Non-pigmented ciliary epithelial cell (primary cell): ENCODE measurements at regions not wholly inside any gene's neighbourhood (a gene's known extent, or its start where the extent isn't known, plus 50 kb on each side); places are given as distances from the start of the nearest gene placed in this dataset.
A peak's percentile ranks its signal among the peaks of the same experiment; 100 is the strongest.
"Not testable (repeated sequence)": the region's sequence is repeated elsewhere in the genome, so short reads cannot be mapped to it uniquely, and the experiment has no call there.

Experiments
- DNase-seq: peaks from one replicate; pipeline ENCODE4 v3.0.0-alpha.2; 2010; ENCODE audit warnings: low read depth

DNA sequence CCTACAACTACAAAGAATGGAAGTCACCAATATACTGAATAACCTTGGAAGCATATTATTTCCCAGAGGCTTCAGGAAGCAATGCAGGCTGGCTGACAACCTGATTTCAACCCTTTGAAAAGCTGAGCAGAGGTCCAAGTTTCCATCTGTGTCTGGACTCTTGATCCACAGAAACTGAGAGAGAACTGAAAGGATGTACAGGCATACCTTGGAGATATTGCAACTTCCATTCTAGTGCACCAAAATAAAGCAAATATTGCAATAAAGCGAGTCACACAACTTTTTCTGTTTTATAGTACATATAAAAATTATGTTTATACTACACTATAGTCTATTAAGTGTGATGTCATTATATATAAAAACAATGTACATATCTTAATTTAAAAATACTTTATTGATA is 85.3 kb downstream of the TYW3 start:
- no peak for DNase-seq

DNA sequence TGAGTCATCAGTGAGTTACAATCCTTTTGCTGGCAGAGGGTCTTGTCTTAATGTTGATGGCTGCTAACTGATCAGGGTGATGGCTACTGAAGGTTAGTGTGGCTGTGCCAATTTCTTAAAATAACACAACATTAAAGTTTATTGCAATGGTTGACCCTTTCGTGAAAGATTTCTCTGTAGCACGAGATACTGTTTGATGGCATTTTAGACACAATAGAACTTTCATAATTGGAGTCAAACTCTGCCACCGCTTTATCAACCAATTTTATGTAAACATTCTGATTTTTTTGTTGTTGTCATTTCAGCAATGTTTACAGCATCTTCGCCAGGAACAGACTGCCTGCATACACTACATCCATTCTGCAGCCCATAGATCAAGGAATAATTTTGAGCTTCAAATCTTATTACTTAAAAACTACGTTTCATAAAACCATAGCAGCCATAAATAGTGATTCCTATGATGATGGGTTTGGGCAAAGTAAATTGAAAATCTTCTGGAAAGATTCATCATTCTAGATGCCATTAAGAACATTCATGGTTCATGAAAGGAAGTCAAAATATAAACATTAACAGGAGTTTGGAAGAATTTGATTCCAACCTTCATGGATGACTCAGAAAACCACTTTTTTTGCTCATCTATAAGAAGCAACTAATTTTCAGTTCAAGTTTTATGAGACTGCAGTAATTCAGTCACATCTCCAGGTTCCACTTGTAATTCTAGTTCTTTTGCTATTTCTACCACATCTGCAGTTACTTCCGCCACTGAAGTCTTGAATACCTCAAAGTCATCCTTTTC is 85.9 kb downstream of the TYW3 start:
- peak; percentile 28 for DNase-seq

- DNase-seq, result no peak
These were observed 90.0 kb downstream of the TYW3 start for GRCh38 chr1:74822851-74823401.

DNA sequence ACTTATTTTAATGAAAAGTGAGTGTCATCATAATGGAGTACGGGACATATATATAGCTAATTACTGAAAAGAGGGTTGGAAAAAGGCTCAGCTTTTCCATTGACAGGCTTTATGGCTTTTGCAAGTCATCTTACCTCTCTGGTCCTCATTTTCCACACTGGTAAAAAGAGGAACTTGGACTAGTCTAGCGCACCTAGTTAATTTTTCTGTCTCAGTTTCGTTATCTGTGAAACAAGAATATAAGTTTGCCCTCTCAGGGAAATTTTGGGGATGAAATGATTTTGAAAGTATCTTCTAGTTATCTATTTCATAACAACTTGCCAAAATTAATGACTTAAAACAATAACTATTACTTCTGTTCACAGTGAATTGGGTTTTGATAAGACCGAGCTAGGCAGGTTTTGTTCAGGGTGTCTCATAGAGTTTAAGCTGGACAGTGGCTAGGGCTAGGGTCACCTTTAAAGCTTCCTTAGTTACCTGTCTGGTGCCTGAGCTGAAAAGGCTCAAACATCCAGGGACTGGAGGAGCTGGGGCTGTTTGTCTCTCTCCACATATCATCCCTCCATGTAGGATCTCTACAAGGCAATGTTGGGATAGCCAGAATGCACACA is 91.7 kb downstream of the TYW3 start:
- no peak for DNase-seq

- DNase-seq, result no peak
These were observed 97.8 kb downstream of the TYW3 start for GRCh38 chr1:74830766-74831165.

- no peak for DNase-seq
These were observed 101.3 kb downstream of the TYW3 start for GRCh38 chr1:74834261-74834660.

DNA sequence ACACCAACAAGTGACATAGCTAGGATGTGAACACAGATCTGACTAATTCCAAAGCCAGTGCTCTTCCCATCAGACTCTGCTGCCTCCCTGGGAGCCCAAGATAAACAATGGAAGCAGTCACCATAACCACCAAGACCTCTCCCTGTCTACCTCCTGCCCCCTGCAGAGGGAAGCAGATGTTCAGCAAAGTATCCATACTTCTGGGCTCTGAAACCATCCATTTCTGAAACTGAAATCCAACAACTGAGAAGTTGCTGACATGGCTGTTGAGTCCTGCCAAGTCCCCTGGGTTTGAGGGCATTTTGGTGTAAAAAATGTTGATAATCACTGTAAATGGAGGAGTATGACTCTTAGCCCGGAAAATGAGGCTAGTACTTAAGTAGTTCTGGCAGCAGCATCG is 102.1 kb downstream of the TYW3 start:
- DNase-seq, result peak; percentile 18

DNA sequence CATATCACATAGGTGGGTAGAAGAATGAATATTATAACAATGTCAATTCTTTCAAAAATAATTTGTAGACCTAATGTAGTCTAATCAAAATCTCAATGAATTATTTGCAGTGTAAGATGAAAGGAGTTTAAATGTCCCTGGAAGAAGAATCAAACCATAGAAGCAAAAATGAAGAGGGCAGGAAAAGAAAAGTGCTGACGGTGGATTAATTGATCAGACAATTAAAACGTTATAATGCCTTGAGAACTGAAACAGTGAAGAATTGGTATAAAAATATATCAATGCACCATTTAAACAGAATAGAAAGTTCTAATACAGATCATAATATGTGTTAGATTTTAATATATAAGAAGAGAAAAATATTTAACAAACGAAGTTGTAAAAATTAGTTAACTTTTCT is 109.8 kb downstream of the TYW3 start:
- no peak for DNase-seq

- no peak for DNase-seq
These were observed 114.8 kb downstream of the TYW3 start for GRCh38 chr1:74847715-74848114.

DNA sequence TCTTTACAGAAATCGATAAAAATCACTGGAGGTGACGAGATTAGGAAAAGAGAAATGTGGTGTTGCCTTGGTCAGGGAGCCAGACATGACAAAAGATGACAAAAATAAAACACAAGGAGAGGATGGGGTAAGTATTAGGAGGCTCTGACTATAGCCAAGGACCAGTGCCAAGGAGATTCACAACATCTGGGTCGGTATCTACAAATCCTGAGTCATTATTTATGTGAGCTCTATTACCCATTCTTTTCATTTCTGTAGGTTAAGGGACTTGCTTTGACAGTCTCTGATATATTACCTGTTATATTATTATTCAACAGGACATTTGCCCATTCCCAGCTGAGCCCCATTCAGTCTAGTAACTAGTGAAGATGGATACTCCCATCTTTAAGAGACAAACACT is 120.8 kb downstream of the TYW3 start:
- no peak for DNase-seq

DNA sequence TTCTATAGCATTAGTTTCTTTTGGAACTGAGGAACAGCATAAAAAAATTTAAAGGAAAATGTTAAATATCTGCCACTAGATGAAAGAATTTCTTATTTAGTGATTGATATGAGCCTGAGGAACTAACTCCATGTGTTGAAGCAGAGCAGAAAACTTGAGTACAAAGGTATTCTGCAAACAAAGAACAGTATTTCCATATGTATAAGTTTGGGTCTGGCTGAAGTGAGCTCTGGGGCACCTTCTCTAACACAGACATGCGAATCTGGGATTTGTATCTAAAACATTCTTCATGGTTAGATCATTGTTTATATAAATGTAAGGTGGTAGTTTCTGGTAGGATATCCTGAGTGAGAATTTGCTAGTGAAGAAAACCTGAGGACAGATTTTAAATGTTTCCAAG is 123.2 kb downstream of the TYW3 start:
- no peak for DNase-seq

DNA sequence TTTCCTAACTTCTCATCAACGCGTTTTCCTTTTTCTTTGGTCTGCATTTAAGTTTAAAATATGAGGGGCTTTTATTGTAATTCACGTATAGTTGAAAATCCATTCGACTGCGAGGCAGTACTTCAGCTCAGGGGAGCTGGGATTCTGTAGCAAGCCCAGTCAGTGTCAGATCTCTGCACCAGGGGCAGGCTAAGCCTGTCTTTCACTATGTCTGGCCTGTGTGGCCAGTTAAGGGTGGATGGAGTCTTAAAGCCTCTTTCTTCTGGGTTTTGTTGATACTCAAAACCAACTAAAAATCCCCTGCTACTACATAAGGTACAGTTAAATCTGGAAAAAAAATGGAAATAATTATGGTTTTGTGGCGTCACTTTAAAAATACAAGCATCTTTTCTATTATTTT is 124.7 kb downstream of the TYW3 start:
- no peak for DNase-seq

DNA sequence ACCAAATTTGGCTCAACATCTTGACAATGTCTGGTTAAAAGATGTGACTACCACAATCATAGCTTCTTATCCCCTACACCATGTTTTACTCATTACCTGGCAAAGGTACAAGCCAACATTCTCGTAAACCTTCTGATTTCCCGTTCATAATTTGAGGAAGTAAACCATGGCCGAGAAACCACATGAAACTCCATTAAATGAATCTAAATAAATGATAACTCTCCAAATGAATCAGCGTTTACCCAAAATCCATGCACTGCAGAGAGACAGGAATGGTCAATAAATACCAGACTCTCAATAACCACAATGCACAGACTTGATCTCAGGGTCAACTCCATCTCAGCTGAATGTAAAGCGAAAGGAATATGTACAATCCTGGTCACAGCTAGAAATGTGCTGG is 125.2 kb downstream of the TYW3 start:
- DNase-seq, result no peak

- no peak for DNase-seq
These were observed 128.9 kb downstream of the TYW3 start for GRCh38 chr1:74861867-74862266.

GRCh38 chr1:74869702-74870101 is 136.8 kb downstream of the TYW3 start:
- DNase-seq, result no peak

DNA sequence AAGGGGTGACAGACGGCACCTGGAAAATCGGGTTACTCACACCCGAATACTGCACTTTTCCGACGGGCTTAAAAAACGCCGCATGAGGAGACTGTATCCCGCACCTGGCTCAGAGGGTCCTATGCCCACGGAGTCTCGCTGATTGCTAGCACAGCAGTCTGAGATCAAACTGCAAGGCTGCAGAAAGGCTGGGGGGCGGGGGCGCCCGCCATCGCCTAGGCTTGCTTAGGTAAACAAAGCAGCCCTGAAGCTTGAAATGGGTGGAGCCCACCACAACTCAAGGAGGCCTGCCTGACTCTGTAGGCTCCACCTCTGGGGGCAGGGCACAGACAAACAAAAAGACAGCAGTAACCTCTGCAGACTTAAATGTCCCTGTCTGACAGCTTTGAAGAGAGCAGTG is 144.4 kb downstream of the TYW3 start:
- DNase-seq, result not testable (repeated sequence)

- no peak for DNase-seq
These were observed 162.5 kb downstream of the TYW3 start for GRCh38 chr1:74895411-74895810.

DNA sequence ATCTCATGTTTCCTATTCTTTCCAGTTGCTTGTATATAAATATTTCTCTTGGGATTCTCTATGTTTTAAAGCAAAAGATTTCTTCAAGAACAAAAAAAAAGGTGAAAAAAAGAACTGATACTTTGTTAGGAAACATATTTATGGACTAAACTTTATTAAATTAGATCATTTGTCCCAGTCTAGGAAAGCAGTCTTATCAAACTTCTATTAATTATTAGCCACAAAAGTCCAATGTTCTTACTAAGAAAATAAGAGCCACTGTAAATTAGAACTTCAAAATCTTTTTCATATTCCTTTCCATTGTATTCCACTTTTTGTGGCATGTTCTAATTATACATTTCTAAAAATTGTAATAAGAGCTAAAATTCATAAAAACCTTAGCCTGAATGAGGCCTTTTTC is 175.2 kb downstream of the TYW3 start:
- no peak for DNase-seq

GRCh38 chr1:74908797-74909196 is 175.8 kb downstream of the TYW3 start:
- DNase-seq, result no peak

DNA sequence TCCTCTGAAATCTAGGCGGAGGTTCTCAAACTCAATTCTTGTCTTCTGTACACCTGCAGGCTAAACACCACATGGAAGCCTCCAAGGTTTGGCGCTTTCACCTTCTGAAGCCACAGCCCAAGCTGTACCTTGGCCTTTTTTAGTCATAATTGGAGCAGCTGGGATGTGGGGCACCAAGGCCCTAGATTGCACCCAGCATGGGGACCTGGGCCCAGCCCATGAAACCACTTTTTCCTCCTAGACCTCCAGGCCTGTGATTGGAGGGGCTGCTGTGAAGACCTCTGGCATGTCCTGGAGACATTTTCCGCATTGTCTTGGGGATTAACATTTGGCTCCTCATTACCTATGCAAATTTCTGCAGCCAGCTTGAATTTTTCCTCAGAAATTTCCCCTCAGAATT is 181.0 kb downstream of the TYW3 start:
- no peak for DNase-seq

- DNase-seq, result no peak
These were observed 200.5 kb downstream of the TYW3 start for GRCh38 chr1:74933500-74933899.

- no peak for DNase-seq
These were observed 198.7 kb upstream of the LHX8 start for GRCh38 chr1:74935446-74935845.

GRCh38 chr1:74937176-74937575 is 197.0 kb upstream of the LHX8 start:
- no peak for DNase-seq

- DNase-seq, result no peak
These were observed 191.1 kb upstream of the LHX8 start for GRCh38 chr1:74943046-74943445.
